NB4 (cell line): ENCODE measurements at regions not wholly inside any gene's neighbourhood (a gene's known extent, or its start where the extent isn't known, plus 50 kb on each side); places are given as distances from the start of the nearest gene placed in this dataset.

Experiments used
- DNase-seq: peaks from one replicate; pipeline ENCODE4 v3.0.0; 2010; ENCODE audit warnings: low read depth
- H3K4me3 ChIP-seq: one replicate; pipeline ENCODE4 v1.5.1; 2011; ENCODE audit warnings: mild to moderate bottlenecking, low read depth, low read length, moderate library complexity
- MYC ChIP-seq: IDR thresholded peaks from 2 replicates; pipeline ENCODE4 v1.6.1; 2011; ENCODE audit warnings: low read depth, low read length
- POLR2A ChIP-seq: IDR thresholded peaks from 2 replicates; pipeline ENCODE4 v1.6.1; 2011; ENCODE audit warnings: mild to moderate bottlenecking; ENCODE audit not compliant: insufficient read length; ENCODE audit errors: extremely low read depth
- TF ChIP-seq, protein P1 (sequence below): IDR thresholded peaks from one replicate; pipeline ENCODE4 v1.5.1; 2012; ENCODE audit warnings: low read depth, low read length
- TF ChIP-seq, protein P2 (sequence below): IDR thresholded peaks from 2 replicates; pipeline ENCODE4 v1.6.1; 2011; ENCODE audit warnings: low read depth, low read length

- peak; percentile 29 for DNase-seq
- no peak overlapping the region for H3K4me3 ChIP-seq
These were observed 157.7 kb upstream of the MMS22L start for GRCh38 chr6:97440590-97441176.

GRCh38 chr6:97443408-97444080 is 160.5 kb upstream of the MMS22L start:
- TF ChIP-seq, protein P1, sequence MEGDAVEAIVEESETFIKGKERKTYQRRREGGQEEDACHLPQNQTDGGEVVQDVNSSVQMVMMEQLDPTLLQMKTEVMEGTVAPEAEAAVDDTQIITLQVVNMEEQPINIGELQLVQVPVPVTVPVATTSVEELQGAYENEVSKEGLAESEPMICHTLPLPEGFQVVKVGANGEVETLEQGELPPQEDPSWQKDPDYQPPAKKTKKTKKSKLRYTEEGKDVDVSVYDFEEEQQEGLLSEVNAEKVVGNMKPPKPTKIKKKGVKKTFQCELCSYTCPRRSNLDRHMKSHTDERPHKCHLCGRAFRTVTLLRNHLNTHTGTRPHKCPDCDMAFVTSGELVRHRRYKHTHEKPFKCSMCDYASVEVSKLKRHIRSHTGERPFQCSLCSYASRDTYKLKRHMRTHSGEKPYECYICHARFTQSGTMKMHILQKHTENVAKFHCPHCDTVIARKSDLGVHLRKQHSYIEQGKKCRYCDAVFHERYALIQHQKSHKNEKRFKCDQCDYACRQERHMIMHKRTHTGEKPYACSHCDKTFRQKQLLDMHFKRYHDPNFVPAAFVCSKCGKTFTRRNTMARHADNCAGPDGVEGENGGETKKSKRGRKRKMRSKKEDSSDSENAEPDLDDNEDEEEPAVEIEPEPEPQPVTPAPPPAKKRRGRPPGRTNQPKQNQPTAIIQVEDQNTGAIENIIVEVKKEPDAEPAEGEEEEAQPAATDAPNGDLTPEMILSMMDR: no peak
- TF ChIP-seq MYC: no peak
- TF ChIP-seq POLR2A: no peak
- TF ChIP-seq, protein P2, sequence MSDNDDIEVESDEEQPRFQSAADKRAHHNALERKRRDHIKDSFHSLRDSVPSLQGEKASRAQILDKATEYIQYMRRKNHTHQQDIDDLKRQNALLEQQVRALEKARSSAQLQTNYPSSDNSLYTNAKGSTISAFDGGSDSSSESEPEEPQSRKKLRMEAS: no peak
- H3K4me3 ChIP-seq: no peak overlapping the region
- no peak for DNase-seq

More at GRCh38 chr6:97440590-97441176, 157.7 kb upstream of the MMS22L start:
- no peak for TF ChIP-seq MYC
- no peak for TF ChIP-seq POLR2A
- TF ChIP-seq, protein P1: no peak
- TF ChIP-seq, protein P2: no peak

DNA sequence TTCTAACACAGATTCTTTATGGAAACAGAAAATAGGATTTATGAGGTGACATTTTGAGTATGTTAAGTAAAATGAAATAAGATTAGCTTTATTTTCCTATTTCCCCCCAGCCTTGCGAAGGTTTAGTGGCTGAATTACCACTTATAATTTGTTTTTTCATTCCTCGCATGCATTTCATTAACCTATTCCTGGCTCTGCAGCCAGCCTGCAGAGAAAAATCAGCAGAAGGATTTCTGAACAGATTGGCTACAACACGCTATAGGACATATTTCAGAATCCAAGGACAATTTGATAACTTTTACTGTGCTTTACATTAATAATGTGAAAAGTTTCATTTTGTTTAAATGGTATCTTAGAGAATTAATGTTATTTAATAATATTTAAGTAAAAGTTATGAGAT is 162.4 kb upstream of the MMS22L start:
- no peak overlapping the region for H3K4me3 ChIP-seq
- TF ChIP-seq MYC: no peak
- TF ChIP-seq, protein P1: no peak
- TF ChIP-seq, protein P2: no peak
- no peak for TF ChIP-seq POLR2A
- no peak for DNase-seq

DNA sequence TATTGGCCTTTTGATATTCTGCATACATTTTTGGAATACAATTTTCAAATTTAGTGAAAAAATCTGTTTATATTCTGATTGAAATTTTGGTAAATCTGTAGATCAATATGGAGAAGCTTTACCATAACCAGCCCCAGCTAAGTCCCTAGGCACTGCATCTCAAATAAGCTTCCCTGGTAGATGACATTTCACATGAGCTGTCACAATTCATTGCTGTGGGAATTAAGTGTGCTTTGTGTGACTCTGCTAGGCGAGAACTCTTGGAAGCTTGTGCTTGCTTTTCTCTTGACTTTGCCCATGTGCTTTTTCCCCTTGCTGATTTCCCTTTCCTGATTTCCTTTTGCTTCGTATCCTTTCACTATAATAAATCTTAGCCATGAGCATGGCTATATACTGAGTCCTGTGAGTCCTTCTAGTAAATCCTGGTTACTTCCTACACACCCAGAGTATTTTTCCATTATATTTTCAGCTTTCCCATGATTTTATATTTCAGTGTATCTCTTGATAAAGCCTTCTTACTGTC is 166.5 kb upstream of the MMS22L start:
- TF ChIP-seq, protein P2: no peak
- TF ChIP-seq MYC: no peak
- TF ChIP-seq, protein P1: no peak
- no peak for TF ChIP-seq POLR2A
- no peak overlapping the region for H3K4me3 ChIP-seq

GRCh38 chr6:97450087-97450486 is 167.1 kb upstream of the MMS22L start:
- TF ChIP-seq, protein P1: no peak
- no peak for TF ChIP-seq POLR2A
- no peak for TF ChIP-seq MYC
- TF ChIP-seq, protein P2: no peak
- H3K4me3 ChIP-seq: no peak overlapping the region
- DNase-seq: no peak

More for the DNA sequence above, 166.5 kb upstream of the MMS22L start:
- DNase-seq: no peak
